ENCODE measurements at regions not wholly inside any gene's neighbourhood (a gene's known extent, or its start where the extent isn't known, plus 50 kb on each side); places are given as distances from the start of the nearest gene placed in this dataset.

DNA sequence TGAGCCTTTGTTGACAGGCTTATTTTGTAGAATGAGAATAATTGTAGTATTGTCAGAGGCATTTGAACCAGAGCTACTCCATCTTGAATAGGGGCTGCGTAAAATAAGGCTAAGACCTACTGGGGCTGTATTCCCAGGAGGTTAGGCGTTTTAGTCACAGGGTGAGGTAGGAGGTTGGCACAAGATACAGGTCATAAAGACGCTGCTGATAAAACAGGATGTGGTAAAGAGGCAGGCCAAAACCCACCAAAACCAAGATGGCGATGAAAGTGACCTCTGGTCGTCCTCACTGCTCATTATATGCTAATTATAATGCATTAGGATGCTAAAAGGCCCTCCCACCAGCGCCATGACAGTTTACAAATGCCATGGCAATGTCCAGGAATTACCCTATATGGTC lies 82.7 kb downstream of the PFDN4 start:
- Histone ChIP-seq H3K27ac (replicated peaks) (no peak overlapping the region), H3K27me3 (ENCODE audit: insufficient read depth, poor library complexity, severe bottlenecking) (no peaks in the 10 kb centered on the region), H3K4me3 (replicated peaks; ENCODE audit: insufficient read depth, low read length) (no peak overlapping the region)
- TF ChIP-seq, protein P1, sequence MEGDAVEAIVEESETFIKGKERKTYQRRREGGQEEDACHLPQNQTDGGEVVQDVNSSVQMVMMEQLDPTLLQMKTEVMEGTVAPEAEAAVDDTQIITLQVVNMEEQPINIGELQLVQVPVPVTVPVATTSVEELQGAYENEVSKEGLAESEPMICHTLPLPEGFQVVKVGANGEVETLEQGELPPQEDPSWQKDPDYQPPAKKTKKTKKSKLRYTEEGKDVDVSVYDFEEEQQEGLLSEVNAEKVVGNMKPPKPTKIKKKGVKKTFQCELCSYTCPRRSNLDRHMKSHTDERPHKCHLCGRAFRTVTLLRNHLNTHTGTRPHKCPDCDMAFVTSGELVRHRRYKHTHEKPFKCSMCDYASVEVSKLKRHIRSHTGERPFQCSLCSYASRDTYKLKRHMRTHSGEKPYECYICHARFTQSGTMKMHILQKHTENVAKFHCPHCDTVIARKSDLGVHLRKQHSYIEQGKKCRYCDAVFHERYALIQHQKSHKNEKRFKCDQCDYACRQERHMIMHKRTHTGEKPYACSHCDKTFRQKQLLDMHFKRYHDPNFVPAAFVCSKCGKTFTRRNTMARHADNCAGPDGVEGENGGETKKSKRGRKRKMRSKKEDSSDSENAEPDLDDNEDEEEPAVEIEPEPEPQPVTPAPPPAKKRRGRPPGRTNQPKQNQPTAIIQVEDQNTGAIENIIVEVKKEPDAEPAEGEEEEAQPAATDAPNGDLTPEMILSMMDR (IDR thresholded peaks at IDR 0.05; ENCODE audit: insufficient read depth, low read length): no peak
- TF ChIP-seq POLR2AphosphoS5 (IDR thresholded peaks at IDR 0.05; ENCODE audit: low read depth) (no peak), SPI1 (IDR thresholded peaks at IDR 0.05; ENCODE audit: borderline replicate concordance, low read depth) (no peak), GABPA (IDR thresholded peaks at IDR 0.05; ENCODE audit: low read depth) (no peak)
- DNase-seq (ENCODE audit: low read depth in 1 of 2, low spot score in 1 of 2): no peak

DNA sequence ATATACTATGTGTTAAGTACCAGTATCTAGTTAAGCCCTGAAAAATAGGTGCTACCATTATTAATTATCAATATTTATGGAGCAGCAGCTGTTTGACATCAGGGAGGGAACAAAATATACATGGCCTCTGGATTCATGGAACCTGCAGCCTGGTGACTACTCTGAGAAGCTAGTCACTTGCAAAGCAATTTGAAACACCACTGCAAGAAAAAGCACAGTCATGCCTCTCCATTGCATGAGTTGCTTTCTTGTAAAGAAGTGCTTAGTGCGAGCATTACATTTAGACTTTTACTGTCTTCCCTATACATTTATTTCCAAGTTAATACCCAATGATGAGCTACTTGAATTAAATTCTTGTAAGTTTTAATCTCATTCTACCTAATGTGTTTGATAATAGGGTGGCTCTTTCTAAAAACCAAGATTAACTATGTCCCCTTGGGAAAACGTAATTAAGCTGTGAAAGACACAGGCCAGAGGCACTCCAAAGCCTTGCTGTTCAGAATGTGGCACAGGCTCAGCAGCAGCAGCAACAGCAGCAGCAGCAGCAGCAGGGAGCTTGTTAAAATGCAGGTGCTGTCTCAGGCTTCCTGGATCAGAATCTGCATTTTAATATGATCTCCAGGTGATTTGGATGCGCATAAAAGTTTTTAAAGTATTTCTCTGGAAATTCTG lies 83.6 kb downstream of the PFDN4 start:
- TF ChIP-seq GABPA (IDR thresholded peaks at IDR 0.05; ENCODE audit: low read depth): no peak
- Histone ChIP-seq H3K27me3 (ENCODE audit: insufficient read depth, poor library complexity, severe bottlenecking) (no peaks in the 10 kb centered on the region), H3K27ac (replicated peaks) (no peak overlapping the region), H3K4me3 (replicated peaks; ENCODE audit: insufficient read depth, low read length) (no peak overlapping the region)
- no peak for DNase-seq (ENCODE audit: low read depth in 1 of 2, low spot score in 1 of 2)

DNA sequence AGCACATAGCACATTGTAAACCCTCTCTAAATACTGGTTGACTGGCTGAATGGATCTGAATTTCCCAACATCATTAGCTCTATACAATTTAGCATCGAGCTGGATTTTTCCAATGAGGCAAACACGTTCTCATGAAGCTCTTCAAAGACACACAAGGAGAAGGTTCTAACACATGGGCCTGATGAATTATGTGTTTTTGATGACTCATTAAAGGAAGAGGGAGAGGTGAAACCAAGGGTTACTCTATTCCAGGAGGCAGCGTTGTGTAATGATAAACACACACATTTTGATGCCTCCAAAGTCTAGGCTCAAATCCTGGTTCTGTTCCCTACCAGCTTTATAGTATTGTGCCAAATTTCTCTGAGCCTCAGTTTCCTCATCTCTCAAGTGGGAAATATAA lies 84.3 kb downstream of the PFDN4 start:
- no peak overlapping the region for H3K4me3 ChIP-seq (replicated peaks; ENCODE audit: insufficient read depth, low read length)
- TF ChIP-seq, protein P2, sequence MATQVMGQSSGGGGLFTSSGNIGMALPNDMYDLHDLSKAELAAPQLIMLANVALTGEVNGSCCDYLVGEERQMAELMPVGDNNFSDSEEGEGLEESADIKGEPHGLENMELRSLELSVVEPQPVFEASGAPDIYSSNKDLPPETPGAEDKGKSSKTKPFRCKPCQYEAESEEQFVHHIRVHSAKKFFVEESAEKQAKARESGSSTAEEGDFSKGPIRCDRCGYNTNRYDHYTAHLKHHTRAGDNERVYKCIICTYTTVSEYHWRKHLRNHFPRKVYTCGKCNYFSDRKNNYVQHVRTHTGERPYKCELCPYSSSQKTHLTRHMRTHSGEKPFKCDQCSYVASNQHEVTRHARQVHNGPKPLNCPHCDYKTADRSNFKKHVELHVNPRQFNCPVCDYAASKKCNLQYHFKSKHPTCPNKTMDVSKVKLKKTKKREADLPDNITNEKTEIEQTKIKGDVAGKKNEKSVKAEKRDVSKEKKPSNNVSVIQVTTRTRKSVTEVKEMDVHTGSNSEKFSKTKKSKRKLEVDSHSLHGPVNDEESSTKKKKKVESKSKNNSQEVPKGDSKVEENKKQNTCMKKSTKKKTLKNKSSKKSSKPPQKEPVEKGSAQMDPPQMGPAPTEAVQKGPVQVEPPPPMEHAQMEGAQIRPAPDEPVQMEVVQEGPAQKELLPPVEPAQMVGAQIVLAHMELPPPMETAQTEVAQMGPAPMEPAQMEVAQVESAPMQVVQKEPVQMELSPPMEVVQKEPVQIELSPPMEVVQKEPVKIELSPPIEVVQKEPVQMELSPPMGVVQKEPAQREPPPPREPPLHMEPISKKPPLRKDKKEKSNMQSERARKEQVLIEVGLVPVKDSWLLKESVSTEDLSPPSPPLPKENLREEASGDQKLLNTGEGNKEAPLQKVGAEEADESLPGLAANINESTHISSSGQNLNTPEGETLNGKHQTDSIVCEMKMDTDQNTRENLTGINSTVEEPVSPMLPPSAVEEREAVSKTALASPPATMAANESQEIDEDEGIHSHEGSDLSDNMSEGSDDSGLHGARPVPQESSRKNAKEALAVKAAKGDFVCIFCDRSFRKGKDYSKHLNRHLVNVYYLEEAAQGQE (IDR thresholded peaks at IDR 0.05; ENCODE audit: insufficient replicate concordance, low read depth): no peak
- TF ChIP-seq SPI1 (IDR thresholded peaks at IDR 0.05; ENCODE audit: borderline replicate concordance, low read depth): no peak
- DNase-seq (ENCODE audit: low read depth in 1 of 2, low spot score in 1 of 2): no peak
- H3K27me3 ChIP-seq (ENCODE audit: insufficient read depth, poor library complexity, severe bottlenecking): no peaks in the 10 kb centered on the region
- no peak overlapping the region for H3K27ac ChIP-seq (replicated peaks)

DNA sequence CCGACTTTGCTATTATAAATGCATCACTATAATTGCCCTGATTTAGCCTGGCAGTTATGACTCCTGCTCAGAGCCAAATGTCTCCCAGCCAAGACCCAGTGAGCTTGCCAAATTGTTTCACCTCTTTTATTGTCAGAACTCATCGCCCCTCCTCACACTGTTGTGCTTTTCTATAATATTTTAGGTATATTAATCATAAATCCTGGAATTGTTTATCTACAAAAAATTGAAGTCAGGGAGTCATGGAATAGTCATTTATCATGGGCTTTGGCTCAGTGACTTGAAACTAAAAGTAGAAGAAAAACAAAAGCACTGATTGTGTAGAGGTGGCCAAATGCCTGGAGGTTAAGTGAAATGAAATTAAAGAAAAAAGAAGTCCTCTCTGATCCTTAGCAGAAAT lies 85.6 kb downstream of the PFDN4 start:
- Histone ChIP-seq H3K27ac (replicated peaks) (no peak overlapping the region), H3K4me3 (replicated peaks; ENCODE audit: insufficient read depth, low read length) (no peak overlapping the region), H3K27me3 (ENCODE audit: insufficient read depth, poor library complexity, severe bottlenecking) (peaks cover 4% of the 10 kb centered on the region)
- TF ChIP-seq GABPA (IDR thresholded peaks at IDR 0.05; ENCODE audit: low read depth) (no peak), POLR2AphosphoS5 (IDR thresholded peaks at IDR 0.05; ENCODE audit: low read depth) (no peak), SPI1 (IDR thresholded peaks at IDR 0.05; ENCODE audit: borderline replicate concordance, low read depth) (no peak)
- TF ChIP-seq, protein P1 (IDR thresholded peaks at IDR 0.05; ENCODE audit: insufficient read depth, low read length): no peak
- TF ChIP-seq, protein P2 (IDR thresholded peaks at IDR 0.05; ENCODE audit: insufficient replicate concordance, low read depth): no peak
- DNase-seq (ENCODE audit: low read depth in 1 of 2, low spot score in 1 of 2): no peak

DNA sequence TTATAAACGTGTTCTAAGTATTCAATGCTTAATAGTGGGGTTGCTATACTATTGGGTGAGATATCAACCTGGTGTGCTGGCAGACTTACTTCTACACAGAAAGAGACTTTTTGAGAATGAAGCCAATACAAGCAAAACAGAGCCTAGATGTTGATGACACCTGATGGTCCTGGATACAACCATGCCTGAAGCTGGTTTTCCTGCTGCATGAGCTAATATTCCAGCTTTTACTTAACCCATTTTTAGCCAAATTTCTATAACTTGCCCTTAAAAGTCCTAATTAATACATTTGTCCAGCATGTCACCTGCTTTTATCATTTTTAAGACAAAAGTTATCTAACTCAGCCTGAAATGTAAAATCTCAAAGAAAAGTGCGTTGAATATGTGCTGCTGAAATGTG lies 86.2 kb downstream of the PFDN4 start:
- no peak for DNase-seq (ENCODE audit: low read depth in 1 of 2, low spot score in 1 of 2)
- Histone ChIP-seq H3K27me3 (ENCODE audit: insufficient read depth, poor library complexity, severe bottlenecking) (peaks cover 4% of the 10 kb centered on the region), H3K4me3 (replicated peaks; ENCODE audit: insufficient read depth, low read length) (no peak overlapping the region), H3K27ac (replicated peaks) (no peak overlapping the region)
- TF ChIP-seq, protein P1 (IDR thresholded peaks at IDR 0.05; ENCODE audit: insufficient read depth, low read length): no peak
- no peak for TF ChIP-seq SPI1 (IDR thresholded peaks at IDR 0.05; ENCODE audit: borderline replicate concordance, low read depth)
- TF ChIP-seq, protein P2 (IDR thresholded peaks at IDR 0.05; ENCODE audit: insufficient replicate concordance, low read depth): no peak
- no peak for TF ChIP-seq GABPA (IDR thresholded peaks at IDR 0.05; ENCODE audit: low read depth)
- TF ChIP-seq POLR2AphosphoS5 (IDR thresholded peaks at IDR 0.05; ENCODE audit: low read depth): no peak

Measured in HL-60 (cell line).